GM06990 (cell line): ENCODE measurements at regions not wholly inside any gene's neighbourhood (a gene's known extent, or its start where the extent isn't known, plus 50 kb on each side); places are given as distances from the start of the nearest gene placed in this dataset.

ENCODE experiments used
- DNase-seq: peaks from one replicate; pipeline ENCODE4 v3.0.0-alpha.2; 2011; ENCODE audit not compliant: insufficient read length; ENCODE audit errors: extremely low read depth
- H3K27me3 ChIP-seq: replicated peaks from 2 replicates; pipeline ENCODE4 v1.6.0; 2011; ENCODE audit warnings: low read length; ENCODE audit not compliant: control insufficient read depth, insufficient read depth
- H3K36me3 ChIP-seq: 2 replicates; pipeline ENCODE4 v1.5.1; 2011; ENCODE audit warnings: low read length; ENCODE audit not compliant: control insufficient read depth, insufficient read depth
- H3K4me3 ChIP-seq: replicated peaks from 2 replicates; pipeline ENCODE4 v1.5.1; 2011; ENCODE audit warnings: low read depth, mild to moderate bottlenecking, control low read depth, low read length
- CTCF ChIP-seq: IDR thresholded peaks from 2 replicates; pipeline ENCODE4 v1.5.1; 2011; ENCODE audit warnings: low read length, control low read depth, mild to moderate bottlenecking, inconsistent platforms; ENCODE audit not compliant: insufficient read depth, poor library complexity, severe bottlenecking

GRCh38 chr22:44592824-44593148 is 94.8 kb upstream of the RTL6 start:
- no peak for DNase-seq
- Histone ChIP-seq H3K4me3 (no peak overlapping the region), H3K36me3 (no peaks in the 10 kb centered on the region), H3K27me3 (peaks cover 3% of the 10 kb centered on the region; the same call in 1 of the 2 replicates)
- TF ChIP-seq CTCF: no peak

DNA sequence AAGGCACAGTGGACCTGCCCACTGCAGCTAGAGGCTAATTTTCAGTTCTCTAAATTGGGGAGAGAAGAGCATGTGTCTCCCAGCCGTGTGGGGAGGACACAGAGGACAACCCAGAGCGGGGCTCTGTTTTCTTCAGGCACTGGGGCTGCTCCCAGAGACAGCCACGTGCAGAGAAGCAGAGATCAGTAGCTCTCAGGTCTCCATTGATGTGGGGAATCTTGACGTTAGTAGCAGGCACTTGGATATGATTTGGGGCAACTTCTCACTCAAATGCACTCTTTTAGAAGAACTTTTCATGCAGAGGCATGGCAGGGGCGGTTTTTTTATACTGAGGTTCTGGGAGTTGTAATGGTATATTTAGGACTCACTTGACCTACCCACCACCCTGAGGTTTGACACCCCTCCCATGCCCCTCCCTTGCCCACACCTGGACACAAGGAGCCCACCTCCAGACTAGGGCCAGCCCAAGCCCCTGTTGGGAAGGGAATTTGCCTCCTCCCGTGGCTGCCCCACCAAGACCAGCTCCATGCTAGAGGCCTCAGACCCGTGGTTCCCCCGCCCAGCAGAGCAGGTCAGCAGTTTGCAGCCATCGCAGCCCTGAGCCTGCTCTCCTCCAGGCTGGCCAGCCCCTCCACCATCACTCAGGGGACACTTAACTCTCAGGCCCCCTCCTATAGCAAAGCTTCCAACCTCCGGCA is 94.2 kb upstream of the RTL6 start:
- Histone ChIP-seq H3K36me3 (no peaks in the 10 kb centered on the region), H3K4me3 (no peak overlapping the region), H3K27me3 (peaks cover 3% of the 10 kb centered on the region; the same call in 1 of the 2 replicates)
- DNase-seq: no peak
- TF ChIP-seq CTCF: no peak

DNA sequence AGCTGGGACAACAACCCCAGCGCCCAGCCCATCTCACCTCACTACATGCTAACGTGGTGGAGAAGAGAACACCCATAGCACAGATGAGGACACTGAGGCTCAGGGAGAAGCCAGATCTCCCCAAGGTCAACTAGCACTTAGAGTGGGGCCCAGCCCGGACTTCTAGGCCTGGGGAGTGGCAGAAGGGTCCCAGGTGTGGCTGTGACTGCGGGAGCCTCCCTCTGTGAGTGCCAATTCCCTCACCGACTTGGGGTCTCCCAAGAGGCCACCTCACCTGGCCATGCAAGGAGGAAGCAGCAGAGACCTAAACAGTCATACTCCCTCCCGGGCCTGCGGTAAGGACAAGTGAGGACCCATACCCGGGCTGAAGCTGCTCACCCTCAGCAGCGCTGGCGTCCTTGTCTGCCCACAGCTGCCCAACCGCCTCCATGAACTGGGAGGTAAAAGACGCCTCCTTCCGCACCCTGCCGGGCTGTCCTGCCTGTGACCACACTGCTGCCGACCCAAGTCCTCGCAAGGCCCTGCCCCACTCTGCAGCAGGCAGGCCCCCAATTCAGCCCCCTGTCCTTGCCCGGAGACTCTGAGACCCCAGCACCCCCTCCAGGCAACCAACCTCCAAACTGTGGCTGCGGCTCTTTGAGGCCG is 93.2 kb upstream of the RTL6 start:
- H3K4me3 ChIP-seq: no peak overlapping the region
- H3K36me3 ChIP-seq: no peaks in the 10 kb centered on the region
- DNase-seq: no peak
- no peak for TF ChIP-seq CTCF
- peaks cover 3% of the 10 kb centered on the region; the same call in 1 of the 2 replicates for H3K27me3 ChIP-seq

DNA sequence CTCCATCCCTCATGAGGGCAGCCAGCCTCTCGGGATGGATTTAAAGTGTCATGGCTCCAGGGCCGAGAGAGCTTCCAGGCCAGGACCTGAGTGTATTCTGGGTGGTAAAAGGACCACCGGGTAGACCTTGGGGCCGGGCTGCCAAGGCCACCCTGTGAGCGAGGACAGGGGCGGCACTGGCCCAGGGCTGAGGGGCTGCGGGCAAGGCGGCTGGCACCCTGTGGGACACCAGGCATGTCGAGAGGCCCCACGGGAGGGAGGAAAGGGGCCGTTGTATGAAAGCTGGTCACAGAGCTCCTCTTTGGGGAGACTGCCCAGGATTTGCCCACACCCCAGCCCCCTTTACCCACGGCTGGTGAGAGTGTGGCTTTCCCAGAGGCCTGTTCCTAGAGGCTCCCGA is 92.3 kb upstream of the RTL6 start:
- Histone ChIP-seq H3K36me3 (no peaks in the 10 kb centered on the region), H3K27me3 (no peaks in the 10 kb centered on the region; the same call in 1 of the 2 replicates), H3K4me3 (no peak overlapping the region)
- DNase-seq: no peak
- TF ChIP-seq CTCF: no peak

- H3K4me3 ChIP-seq: no peak overlapping the region
- H3K36me3 ChIP-seq: no peaks in the 10 kb centered on the region
- TF ChIP-seq CTCF: no peak
- DNase-seq: no peak
- H3K27me3 ChIP-seq: no peaks in the 10 kb centered on the region; the same call in 1 of the 2 replicates
Measured at GRCh38 chr22:44589831-44590230, 91.8 kb upstream of the RTL6 start.
